ENCODE measurements at regions not wholly inside any gene's neighbourhood (a gene's known extent, or its start where the extent isn't known, plus 50 kb on each side); places are given as distances from the start of the nearest gene placed in this dataset.

DNA sequence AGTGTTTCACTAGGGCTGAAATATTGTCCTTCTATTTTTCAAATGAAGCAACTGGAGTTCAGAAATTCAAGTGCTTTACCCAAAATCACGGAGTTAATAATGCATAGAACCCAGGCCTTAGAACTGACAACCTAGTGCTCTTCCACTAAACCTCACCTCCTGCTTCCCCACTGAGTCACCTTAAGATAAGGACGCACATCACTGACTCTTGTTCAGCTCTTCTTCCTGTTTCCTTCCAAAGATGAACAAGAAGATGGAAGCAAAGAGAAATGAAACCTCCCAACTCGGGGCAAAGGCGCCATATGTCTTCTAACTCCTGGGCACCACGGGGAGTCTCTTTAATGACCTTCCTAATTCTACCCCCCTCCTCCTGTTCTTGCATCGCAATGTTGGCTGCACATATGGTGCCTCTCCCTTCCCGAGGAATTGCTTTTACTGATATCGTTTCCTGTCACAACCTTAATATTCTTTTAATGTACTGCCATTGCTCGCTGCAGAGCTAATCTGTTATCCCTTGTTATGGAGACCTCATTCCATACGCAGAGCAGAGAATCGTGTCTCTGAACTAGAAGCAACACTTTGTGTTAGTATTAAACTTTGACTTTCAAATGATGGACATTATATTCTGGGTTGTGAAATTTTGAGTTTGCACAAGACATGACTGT is 591.4 kb downstream of the TMEM114 start:
- H3K27ac ChIP-seq = no peak overlapping the region
- no peak for TF ChIP-seq CTCF (conservative IDR thresholded peaks at IDR 0.05)

- no peak overlapping the region for H3K27ac ChIP-seq
- no peak for TF ChIP-seq CTCF (conservative IDR thresholded peaks at IDR 0.05)
These were observed 592.3 kb downstream of the TMEM114 start for GRCh38 chr16:7997966-7998365.

GRCh38 chr16:7992616-7993015 is 597.7 kb downstream of the TMEM114 start:
- no peak for TF ChIP-seq CTCF (conservative IDR thresholded peaks at IDR 0.05)

GRCh38 chr16:7990626-7991260 is 599.6 kb downstream of the TMEM114 start:
- TF ChIP-seq CTCF (conservative IDR thresholded peaks at IDR 0.05) = no peak
- H3K27ac ChIP-seq = no peak overlapping the region

More at GRCh38 chr16:7992616-7993015, 597.7 kb downstream of the TMEM114 start:
- no peak overlapping the region for H3K27ac ChIP-seq

- no peak for TF ChIP-seq CTCF (conservative IDR thresholded peaks at IDR 0.05)
These were observed 606.6 kb downstream of the TMEM114 start for GRCh38 chr16:7983676-7984075.

DNA sequence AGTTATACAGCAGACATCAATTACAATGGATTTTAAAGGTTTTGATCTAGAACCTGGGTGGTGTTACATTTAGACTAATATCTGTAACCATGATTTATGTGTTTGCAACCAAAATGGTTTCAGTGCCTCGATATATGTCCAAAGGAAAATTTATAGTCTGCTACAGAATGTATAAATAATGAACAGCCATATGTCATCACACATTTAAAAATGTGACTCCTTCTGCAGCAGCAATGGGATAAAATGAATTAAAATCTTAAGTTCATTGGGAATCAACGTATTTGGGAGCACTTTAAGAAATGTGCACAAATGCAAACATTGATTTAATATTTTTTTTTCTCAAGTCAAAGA is 610.2 kb downstream of the TMEM114 start:
- H3K27ac ChIP-seq = no peak overlapping the region
- TF ChIP-seq CTCF (conservative IDR thresholded peaks at IDR 0.05) = no peak

More at GRCh38 chr16:7983676-7984075, 606.6 kb downstream of the TMEM114 start:
- H3K27ac ChIP-seq = no peak overlapping the region

DNA sequence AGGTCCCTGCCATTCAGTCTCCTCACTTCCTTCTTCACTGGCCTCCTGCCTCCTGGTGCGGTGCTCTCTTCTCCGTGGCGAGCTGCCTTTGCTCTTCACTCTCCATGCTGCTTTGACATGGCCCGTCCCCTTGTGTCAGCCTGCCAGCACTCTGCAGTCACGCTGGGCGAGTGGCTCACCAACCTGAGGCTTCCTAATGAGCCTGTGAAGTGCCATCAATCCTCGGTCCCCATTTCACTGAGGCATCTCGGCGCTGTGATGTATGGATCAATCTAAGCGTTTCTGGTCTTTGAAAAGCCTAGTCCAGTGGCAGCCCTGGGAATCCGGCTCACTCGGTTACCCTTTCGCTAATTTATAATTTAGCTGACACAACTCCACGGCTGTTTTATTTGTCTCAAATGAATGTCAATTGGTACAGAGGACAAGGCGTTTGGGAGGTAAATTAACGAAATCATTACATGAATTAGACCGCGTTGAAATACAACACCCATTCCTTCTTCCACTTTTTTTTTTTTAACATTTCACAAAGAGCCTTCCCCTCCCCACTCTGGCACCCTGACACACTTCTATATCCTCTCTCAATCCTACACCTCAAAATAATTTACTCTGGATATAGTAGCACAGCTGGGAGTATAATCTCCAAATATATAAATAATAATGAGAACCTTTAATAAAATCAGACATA is 610.7 kb downstream of the TMEM114 start:
- H3K27ac ChIP-seq = no peak overlapping the region
- no peak for TF ChIP-seq CTCF (conservative IDR thresholded peaks at IDR 0.05)
